Thyroid gland (tissue), 4 donors: ENCODE measurements at regions not wholly inside any gene's neighbourhood (a gene's known extent, or its start where the extent isn't known, plus 50 kb on each side); places are given as distances from the start of the nearest gene placed in this dataset.
"Not testable (repeated sequence)": the region's sequence is repeated elsewhere in the genome, so short reads cannot be mapped to it uniquely, and the experiment has no call there.

ENCODE experiments used
- CTCF ChIP-seq, 6 experiments: fragments of 200-600 bp in 3 of 6; fragments of 450-650 bp in 3 of 6; sonication (generic) in 3 of 6; IDR thresholded peaks; one replicate each; pipeline ENCODE4 v1.5.1; 2016 to 2019; ENCODE audit warnings: antibody characterized with exemption in 6 of 6, mild to moderate bottlenecking in 2 of 6, inconsistent platforms in 1 of 6, moderate library complexity in 1 of 6
- POLR2A ChIP-seq, 2 donors: fragments of 450-650 bp; IDR thresholded peaks; one replicate each; pipeline ENCODE4 v1.6.1; 2017; ENCODE audit warnings: antibody characterized with exemption in 2 of 2, mild to moderate bottlenecking in 2 of 2, moderate library complexity in 1 of 2

GRCh38 chr12:8396225-8397071 lies 59.3 kb upstream of the CLEC6A start:
- not testable (repeated sequence) for TF ChIP-seq POLR2A (IDR thresholded peaks at IDR 0.05)
- peak in 3 of 6 experiments; percentile 33 to 79 (median 49) for TF ChIP-seq CTCF (IDR thresholded peaks at IDR 0.05)
